Activated T-cell treated with anti-CD3 and anti-CD28 coated beads, Interleukin-2, amount 50 U/mL, for 24 hours (primary cell): ENCODE measurements at regions not wholly inside any gene's neighbourhood (a gene's known extent, or its start where the extent isn't known, plus 50 kb on each side); places are given as distances from the start of the nearest gene placed in this dataset.
"Not testable (repeated sequence)": the region's sequence is repeated elsewhere in the genome, so short reads cannot be mapped to it uniquely, and the experiment has no call there.

Experiments
- DNase-seq: peaks from one replicate; pipeline ENCODE4 v3.0.0-alpha.2; 2020
- H3K27ac Mint-ChIP-seq: 2 replicates; pipeline ENCODE4 v1.8.0; 2020; ENCODE audit warnings: mild to moderate bottlenecking, mixed read lengths
- H3K27me3 Mint-ChIP-seq: 2 replicates; pipeline ENCODE4 v1.8.0; 2020; ENCODE audit warnings: mixed read lengths
- H3K36me3 Mint-ChIP-seq: 2 replicates; pipeline ENCODE4 v1.8.0; 2020; ENCODE audit warnings: low read depth, mixed read lengths
- H3K4me1 Mint-ChIP-seq: 2 replicates; pipeline ENCODE4 v1.8.0; 2020; ENCODE audit warnings: low read depth, mixed read lengths
- H3K4me3 Mint-ChIP-seq: 2 replicates; pipeline ENCODE4 v1.8.0; 2020; ENCODE audit warnings: mild to moderate bottlenecking, moderate library complexity, mixed read lengths
- H3K9me3 Mint-ChIP-seq: 2 replicates; pipeline ENCODE4 v1.8.0; 2020; ENCODE audit warnings: mixed read lengths

DNA sequence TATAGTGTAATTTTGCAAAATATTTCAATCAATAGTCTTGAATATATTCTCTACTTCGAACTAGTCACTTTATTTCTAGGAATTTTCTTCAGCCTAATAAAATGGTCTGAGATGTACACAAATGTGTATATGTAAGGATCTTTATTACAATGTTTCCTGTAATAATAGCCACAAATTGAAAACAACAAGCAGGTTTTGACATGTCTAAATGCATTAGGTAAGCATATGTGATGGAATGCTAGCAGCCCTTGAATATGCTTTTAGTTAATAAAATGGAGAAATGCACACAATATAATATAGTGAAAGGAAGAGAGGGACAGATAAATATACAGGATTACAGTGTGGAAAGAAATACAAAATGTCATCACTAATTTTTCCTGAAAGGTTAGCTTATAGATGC lies 196.5 kb upstream of the IRX5 start:
- Mint-ChIP-seq H3K27ac (no peak overlapping the region), H3K9me3 (no peaks in the 10 kb centered on the region), H3K36me3 (no peaks in the 10 kb centered on the region), H3K27me3 (no peaks in the 10 kb centered on the region), H3K4me1 (no peaks in the 10 kb centered on the region), H3K4me3 (no peak overlapping the region)
- DNase-seq: no peak

- not testable (repeated sequence) for H3K4me3 Mint-ChIP-seq, H3K9me3 Mint-ChIP-seq, H3K27ac Mint-ChIP-seq, H3K4me1 Mint-ChIP-seq, DNase-seq, H3K27me3 Mint-ChIP-seq, H3K36me3 Mint-ChIP-seq
These were observed 203.0 kb upstream of the IRX5 start for GRCh38 chr16:54727696-54728095.

GRCh38 chr16:54724346-54724925 lies 206.2 kb upstream of the IRX5 start:
- Mint-ChIP-seq H3K27me3 (no peaks in the 10 kb centered on the region), H3K27ac (no peak overlapping the region), H3K9me3 (peaks cover 2% of the 10 kb centered on the region), H3K36me3 (no peaks in the 10 kb centered on the region), H3K4me1 (no peaks in the 10 kb centered on the region), H3K4me3 (no peak overlapping the region)
- no peak for DNase-seq

- H3K27ac Mint-ChIP-seq: no peak overlapping the region
- H3K4me1 Mint-ChIP-seq: no peaks in the 10 kb centered on the region
- no peak for DNase-seq
- no peak overlapping the region for H3K4me3 Mint-ChIP-seq
- peaks cover 2% of the 10 kb centered on the region for H3K9me3 Mint-ChIP-seq
- no peaks in the 10 kb centered on the region for H3K36me3 Mint-ChIP-seq
- no peaks in the 10 kb centered on the region for H3K27me3 Mint-ChIP-seq
These were observed 208.4 kb upstream of the IRX5 start for GRCh38 chr16:54722210-54722676.

DNA sequence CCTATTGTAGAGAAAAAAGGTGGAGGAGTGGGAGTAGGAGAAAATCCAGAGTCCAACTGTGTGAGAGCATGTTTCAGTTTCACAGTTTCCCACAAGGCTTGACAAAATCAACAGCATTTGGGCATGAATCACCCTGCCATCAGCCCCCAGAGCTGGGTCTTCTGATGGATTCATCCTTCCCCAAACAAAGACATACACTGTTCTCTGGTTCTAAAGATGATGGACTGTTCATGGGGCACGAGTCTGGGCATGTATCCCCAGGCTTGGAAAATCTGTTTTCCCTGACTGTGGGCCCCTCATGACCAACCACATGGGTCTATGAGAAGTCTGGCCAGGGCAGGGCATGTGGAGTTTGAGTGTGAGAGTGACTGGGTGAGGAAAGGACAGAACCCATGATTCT lies 210.4 kb upstream of the IRX5 start:
- H3K27me3 Mint-ChIP-seq: no peaks in the 10 kb centered on the region
- H3K9me3 Mint-ChIP-seq: no peaks in the 10 kb centered on the region
- H3K36me3 Mint-ChIP-seq: no peaks in the 10 kb centered on the region
- no peak overlapping the region for H3K4me3 Mint-ChIP-seq
- H3K4me1 Mint-ChIP-seq: no peaks in the 10 kb centered on the region
- no peak for DNase-seq
- H3K27ac Mint-ChIP-seq: no peak overlapping the region

- no peaks in the 10 kb centered on the region for H3K9me3 Mint-ChIP-seq
- no peaks in the 10 kb centered on the region for H3K36me3 Mint-ChIP-seq
- H3K4me1 Mint-ChIP-seq: no peaks in the 10 kb centered on the region
- no peak overlapping the region for H3K4me3 Mint-ChIP-seq
- H3K27ac Mint-ChIP-seq: no peak overlapping the region
- H3K27me3 Mint-ChIP-seq: no peaks in the 10 kb centered on the region
- DNase-seq: no peak
These were observed 211.0 kb upstream of the IRX5 start for GRCh38 chr16:54719624-54720023.

DNA sequence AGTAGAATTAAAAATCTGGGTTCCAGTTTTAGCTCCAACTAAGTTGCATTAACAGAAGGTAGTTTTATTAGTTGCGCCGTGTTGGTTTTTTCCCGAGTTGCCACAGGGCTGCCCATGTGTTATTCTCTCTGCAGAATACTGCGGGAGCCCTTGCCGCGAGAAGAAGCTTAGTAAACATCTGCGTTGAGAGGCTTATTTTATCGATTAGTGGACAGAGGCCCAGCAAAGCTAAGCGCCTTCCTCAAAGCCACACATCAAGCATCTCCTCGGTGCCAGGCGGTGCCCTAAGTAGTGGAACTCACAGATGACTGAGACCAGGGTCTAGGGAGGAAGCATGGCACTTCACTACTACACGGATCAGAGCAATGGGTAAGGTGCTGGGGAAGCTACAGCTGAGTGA lies 212.3 kb upstream of the IRX5 start:
- Mint-ChIP-seq H3K27ac (no peak overlapping the region), H3K4me1 (no peaks in the 10 kb centered on the region), H3K36me3 (no peaks in the 10 kb centered on the region), H3K27me3 (no peaks in the 10 kb centered on the region), H3K4me3 (no peak overlapping the region), H3K9me3 (no peaks in the 10 kb centered on the region)
- no peak for DNase-seq

GRCh38 chr16:54715011-54715410 lies 215.7 kb upstream of the IRX5 start:
- Mint-ChIP-seq H3K4me3 (no peak overlapping the region), H3K36me3 (no peaks in the 10 kb centered on the region), H3K27me3 (no peaks in the 10 kb centered on the region), H3K4me1 (no peaks in the 10 kb centered on the region), H3K27ac (no peak overlapping the region), H3K9me3 (no peaks in the 10 kb centered on the region)
- DNase-seq: no peak

GRCh38 chr16:54712866-54713265 lies 217.8 kb upstream of the IRX5 start:
- Mint-ChIP-seq H3K4me1 (no peaks in the 10 kb centered on the region), H3K36me3 (no peaks in the 10 kb centered on the region), H3K27ac (no peak overlapping the region), H3K4me3 (no peak overlapping the region), H3K9me3 (no peaks in the 10 kb centered on the region), H3K27me3 (no peaks in the 10 kb centered on the region)
- no peak for DNase-seq

DNA sequence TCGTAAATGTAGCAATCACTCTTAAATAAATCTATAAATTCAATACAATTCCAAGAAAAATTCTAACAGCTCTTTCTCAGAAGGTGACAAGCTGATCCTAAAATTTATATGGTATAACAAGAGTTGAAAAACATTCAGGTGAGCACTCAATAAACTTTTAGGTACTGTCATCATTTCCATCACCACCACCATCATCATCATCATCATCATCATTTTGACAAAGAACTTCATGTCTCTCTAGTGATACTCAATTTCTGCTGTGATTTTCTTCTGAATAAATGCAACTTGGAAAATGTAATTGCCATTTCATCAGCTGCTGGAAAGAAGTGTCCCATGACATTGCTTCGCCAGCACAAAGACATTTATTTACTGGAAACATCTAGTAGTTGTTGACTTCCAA lies 222.9 kb upstream of the IRX5 start:
- Mint-ChIP-seq H3K27ac (no peak overlapping the region), H3K27me3 (no peaks in the 10 kb centered on the region), H3K36me3 (no peaks in the 10 kb centered on the region), H3K4me3 (no peak overlapping the region), H3K9me3 (no peaks in the 10 kb centered on the region), H3K4me1 (no peaks in the 10 kb centered on the region)
- DNase-seq: no peak

DNA sequence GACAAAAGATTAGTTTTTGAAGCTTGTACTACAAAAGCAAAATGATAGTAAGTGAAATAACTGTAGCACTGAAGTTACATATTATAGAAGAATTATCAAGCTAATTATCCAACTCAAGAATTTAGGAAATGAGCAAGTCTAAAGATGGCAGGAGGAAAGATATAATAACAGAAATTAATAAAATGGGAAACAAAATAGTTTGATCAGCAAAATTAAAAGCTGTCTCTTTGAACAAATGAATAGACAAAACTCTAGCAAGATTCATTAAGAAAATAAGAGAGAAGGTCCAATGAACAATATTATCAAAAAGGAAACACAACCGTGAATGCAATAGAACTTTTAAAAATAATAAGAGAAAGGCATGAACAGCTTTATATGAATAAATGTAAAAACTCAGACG lies 224.3 kb upstream of the IRX5 start:
- Mint-ChIP-seq H3K9me3 (no peaks in the 10 kb centered on the region), H3K4me1 (no peaks in the 10 kb centered on the region), H3K36me3 (no peaks in the 10 kb centered on the region), H3K27ac (no peak overlapping the region), H3K27me3 (no peaks in the 10 kb centered on the region), H3K4me3 (no peak overlapping the region)
- no peak for DNase-seq

GRCh38 chr16:54703339-54703738 lies 227.3 kb upstream of the IRX5 start:
- Mint-ChIP-seq H3K27me3 (no peaks in the 10 kb centered on the region), H3K4me3 (no peak overlapping the region), H3K9me3 (peaks cover 3% of the 10 kb centered on the region), H3K4me1 (no peaks in the 10 kb centered on the region), H3K27ac (no peak overlapping the region), H3K36me3 (no peaks in the 10 kb centered on the region)
- no peak for DNase-seq

- no peak overlapping the region for H3K27ac Mint-ChIP-seq
- peaks cover 3% of the 10 kb centered on the region for H3K9me3 Mint-ChIP-seq
- peaks cover 6% of the 10 kb centered on the region for H3K27me3 Mint-ChIP-seq
- no peak overlapping the region for H3K4me3 Mint-ChIP-seq
- no peak for DNase-seq
- no peaks in the 10 kb centered on the region for H3K4me1 Mint-ChIP-seq
- no peaks in the 10 kb centered on the region for H3K36me3 Mint-ChIP-seq
These were observed 231.0 kb upstream of the IRX5 start for GRCh38 chr16:54699656-54700055.

DNA sequence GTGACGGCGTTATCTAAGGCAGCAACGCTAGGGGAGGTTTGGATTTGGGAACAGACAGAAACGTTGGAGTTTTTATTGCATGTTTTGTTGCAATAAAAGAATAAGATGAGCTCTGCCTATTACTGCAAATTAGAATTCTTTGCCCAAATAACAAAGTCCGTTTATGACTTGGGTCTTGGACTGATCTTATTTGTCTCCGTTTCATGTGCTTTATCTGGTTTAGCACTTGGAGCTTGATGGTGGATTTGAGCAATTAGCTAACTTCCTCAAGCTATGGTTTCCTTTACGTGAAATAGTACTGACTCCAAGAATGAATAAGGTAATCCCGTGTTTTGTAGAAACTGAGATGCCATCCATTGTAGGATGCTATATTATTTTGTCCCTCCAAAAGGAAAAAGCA lies 233.0 kb upstream of the IRX5 start:
- H3K4me1 Mint-ChIP-seq: no peaks in the 10 kb centered on the region
- no peak overlapping the region for H3K4me3 Mint-ChIP-seq
- H3K27ac Mint-ChIP-seq: no peak overlapping the region
- no peak for DNase-seq
- peaks cover 6% of the 10 kb centered on the region for H3K27me3 Mint-ChIP-seq
- no peaks in the 10 kb centered on the region for H3K36me3 Mint-ChIP-seq
- peaks cover 3% of the 10 kb centered on the region for H3K9me3 Mint-ChIP-seq

DNA sequence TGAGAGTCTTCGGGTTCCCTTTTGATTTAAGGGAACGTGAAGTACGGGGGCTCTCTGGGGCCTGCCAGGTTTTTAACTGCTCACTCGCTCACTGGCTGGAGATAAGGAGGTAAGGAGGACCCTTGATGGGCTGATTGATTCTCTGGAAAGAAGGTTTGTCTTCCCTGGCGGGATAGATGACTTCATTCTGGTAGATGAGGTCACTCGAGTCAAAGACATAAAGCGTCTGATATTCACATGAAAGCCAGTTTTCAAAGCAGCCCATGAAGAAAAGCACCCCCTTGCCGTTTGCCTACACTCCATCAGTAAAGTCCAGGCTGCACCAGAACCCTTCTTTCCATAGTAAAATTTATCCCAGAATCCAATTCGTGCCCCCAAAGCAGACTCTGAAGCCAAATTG lies 233.7 kb upstream of the IRX5 start:
- Mint-ChIP-seq H3K36me3 (no peaks in the 10 kb centered on the region), H3K9me3 (peaks cover 3% of the 10 kb centered on the region), H3K27ac (no peak overlapping the region), H3K4me3 (no peak overlapping the region), H3K4me1 (no peaks in the 10 kb centered on the region), H3K27me3 (peaks cover 6% of the 10 kb centered on the region)
- no peak for DNase-seq

- Mint-ChIP-seq H3K27ac (no peak overlapping the region), H3K27me3 (peaks cover 6% of the 10 kb centered on the region), H3K36me3 (no peaks in the 10 kb centered on the region), H3K4me3 (no peak overlapping the region), H3K9me3 (peaks cover 3% of the 10 kb centered on the region), H3K4me1 (no peaks in the 10 kb centered on the region)
- no peak for DNase-seq
These were observed 234.1 kb upstream of the IRX5 start for GRCh38 chr16:54696522-54696921.
